DND-41 (cell line): ENCODE measurements at regions not wholly inside any gene's neighbourhood (a gene's known extent, or its start where the extent isn't known, plus 50 kb on each side); places are given as distances from the start of the nearest gene placed in this dataset.

Source experiments
- ATAC-seq: fragments of 200-7000 bp; cut with Tn5 transposase; 3 replicates; pipeline ENCODE4 v1.9.1; 2021; ENCODE audit warnings: low read depth; ENCODE audit not compliant: insufficient read depth
- DNase-seq: peaks from one replicate; pipeline ENCODE4 v3.0.0-alpha.2; 2020
- H2AFZ ChIP-seq: 2 replicates; pipeline ENCODE4 v1.6.0; 2012; ENCODE audit warnings: low read depth, low read length
- H3K27ac ChIP-seq: 2 replicates; pipeline ENCODE4 v1.5.1; 2012; ENCODE audit warnings: low read length, inconsistent platforms
- H3K27me3 ChIP-seq: fragments of 200-600 bp; sonication (generic); 2 replicates; pipeline ENCODE4 v1.6.0; 2012; ENCODE audit warnings: low read length, mild to moderate bottlenecking, inconsistent platforms; ENCODE audit not compliant: insufficient read depth, poor library complexity
- H3K36me3 ChIP-seq: 2 replicates; pipeline ENCODE4 v1.5.1; 2012; ENCODE audit warnings: low read length, inconsistent platforms; ENCODE audit not compliant: insufficient read depth
- H3K4me1 ChIP-seq: 2 replicates; pipeline ENCODE4 v1.5.1; 2012; ENCODE audit warnings: mild to moderate bottlenecking, low read length; ENCODE audit not compliant: insufficient read depth
- H3K4me2 ChIP-seq: 2 replicates; pipeline ENCODE4 v1.6.0; 2012; ENCODE audit warnings: mild to moderate bottlenecking, moderate library complexity, low read length, inconsistent platforms; ENCODE audit not compliant: insufficient read depth
- H3K4me3 ChIP-seq, 2 experiments: fragments of 200-600 bp in 1 of 2; shearing (Covaris generic) in 1 of 2; 2 replicates each; pipeline ENCODE4 v1.5.1; 2012 to 2016; ENCODE audit warnings: inconsistent platforms in 2 of 2, low read length in 2 of 2, mild to moderate bottlenecking in 2 of 2, low read depth in 1 of 2, moderate library complexity in 1 of 2
- H3K79me2 ChIP-seq: 2 replicates; pipeline ENCODE4 v1.6.0; 2012; ENCODE audit warnings: low read length, inconsistent platforms; ENCODE audit not compliant: insufficient read depth
- H3K9ac ChIP-seq: 2 replicates; pipeline ENCODE4 v1.6.0; 2012; ENCODE audit warnings: low read depth, mild to moderate bottlenecking, inconsistent platforms, low read length, moderate library complexity
- H3K9me3 ChIP-seq: 2 replicates; pipeline ENCODE4 v1.5.1; 2012; ENCODE audit warnings: low read length, moderate library complexity, mild to moderate bottlenecking, inconsistent platforms; ENCODE audit not compliant: insufficient read depth, severe bottlenecking
- H4K20me1 ChIP-seq: 2 replicates; pipeline ENCODE4 v1.6.0; 2012; ENCODE audit warnings: low read length; ENCODE audit not compliant: insufficient read depth
- CTCF ChIP-seq: IDR thresholded peaks from 2 replicates; pipeline ENCODE4 v1.5.1; 2012; ENCODE audit warnings: borderline replicate concordance, low read length, moderate library complexity, mild to moderate bottlenecking; ENCODE audit not compliant: poor library complexity, severe bottlenecking; ENCODE audit errors: extremely low read depth
- EZH2 ChIP-seq: IDR thresholded peaks from 3 replicates; pipeline ENCODE4 v1.6.1; 2012; ENCODE audit warnings: borderline replicate concordance, low read depth, mild to moderate bottlenecking, moderate library complexity, low read length, inconsistent platforms; ENCODE audit not compliant: severe bottlenecking

- no peaks in the 10 kb centered on the region for H4K20me1 ChIP-seq
- no peak overlapping the region for H3K4me2 ChIP-seq
- no peak for ATAC-seq
These were observed 361.2 kb downstream of the ZNF516 start for GRCh38 chr18:76133873-76134272.

GRCh38 chr18:76131738-76132137, 363.3 kb downstream of the ZNF516 start:
- Histone ChIP-seq H3K27ac (no peak overlapping the region), H3K36me3 (no peaks in the 10 kb centered on the region), H3K4me2 (no peak overlapping the region), H3K79me2 (no peaks in the 10 kb centered on the region), H4K20me1 (no peaks in the 10 kb centered on the region), H3K4me3 (no peak overlapping the region), H2AFZ (no peak overlapping the region), H3K4me1 (peaks cover 12% of the 10 kb centered on the region), H3K9me3 (no peaks in the 10 kb centered on the region), H3K9ac (no peak overlapping the region), H3K27me3 (no peaks in the 10 kb centered on the region)
- ATAC-seq: peak; percentile 44; the same call in 2 of the 3 replicates
- DNase-seq: peak; percentile 41
- TF ChIP-seq CTCF (no peak), EZH2 (no peak)

More at GRCh38 chr18:76133873-76134272, 361.2 kb downstream of the ZNF516 start:
- H3K36me3 ChIP-seq: no peaks in the 10 kb centered on the region
- H3K4me3 ChIP-seq: no peak overlapping the region
- H3K79me2 ChIP-seq: no peaks in the 10 kb centered on the region
- H3K4me1 ChIP-seq: peaks cover 12% of the 10 kb centered on the region
- H3K27me3 ChIP-seq: no peaks in the 10 kb centered on the region
- no peaks in the 10 kb centered on the region for H3K9me3 ChIP-seq
- no peak overlapping the region for H3K9ac ChIP-seq
- no peak for TF ChIP-seq EZH2
- TF ChIP-seq CTCF: no peak
- no peak for DNase-seq
- H3K27ac ChIP-seq: no peak overlapping the region
- no peak overlapping the region for H2AFZ ChIP-seq

GRCh38 chr18:76130845-76131244, 364.2 kb downstream of the ZNF516 start:
- ATAC-seq: no peak
- Histone ChIP-seq H2AFZ (no peak overlapping the region), H3K27me3 (no peaks in the 10 kb centered on the region), H3K4me3 (no peak overlapping the region), H3K4me2 (no peak overlapping the region), H3K36me3 (no peaks in the 10 kb centered on the region), H3K9me3 (no peaks in the 10 kb centered on the region), H3K27ac (no peak overlapping the region), H4K20me1 (no peaks in the 10 kb centered on the region), H3K79me2 (no peaks in the 10 kb centered on the region), H3K4me1 (peaks cover 12% of the 10 kb centered on the region), H3K9ac (no peak overlapping the region)
- no peak for DNase-seq
- TF ChIP-seq CTCF (no peak), EZH2 (no peak)

GRCh38 chr18:76126327-76126726, 368.7 kb downstream of the ZNF516 start:
- no peak overlapping the region for H3K4me2 ChIP-seq
- no peaks in the 10 kb centered on the region for H3K27me3 ChIP-seq
- DNase-seq: no peak
- no peaks in the 10 kb centered on the region for H4K20me1 ChIP-seq
- no peaks in the 10 kb centered on the region for H3K36me3 ChIP-seq
- H3K27ac ChIP-seq: no peak overlapping the region
- H3K79me2 ChIP-seq: no peaks in the 10 kb centered on the region
- ATAC-seq: no peak
- H2AFZ ChIP-seq: no peak overlapping the region
- no peak for TF ChIP-seq EZH2
- TF ChIP-seq CTCF: no peak
- no peak overlapping the region for H3K4me3 ChIP-seq
- H3K4me1 ChIP-seq: no peaks in the 10 kb centered on the region
- H3K9me3 ChIP-seq: no peaks in the 10 kb centered on the region
- no peak overlapping the region for H3K9ac ChIP-seq
